Neural progenitor cell (in vitro differentiated cells): ENCODE measurements at regions not wholly inside any gene's neighbourhood (a gene's known extent, or its start where the extent isn't known, plus 50 kb on each side); places are given as distances from the start of the nearest gene placed in this dataset.
A peak's percentile ranks its signal among the peaks of the same experiment; 100 is the strongest.

Experiments used
- DNase-seq: peaks from one replicate; pipeline ENCODE4 v3.0.0-alpha.2; 2016; ENCODE audit warnings: low spot score
- H2AFZ ChIP-seq: fragments of 200-600 bp; sonication (generic); replicated peaks from 2 replicates; pipeline ENCODE4 v1.6.1; 2016; ENCODE audit warnings: antibody characterized with exemption
- H3F3A ChIP-seq: fragments of 200-600 bp; sonication (generic); 2 replicates; pipeline ENCODE4 v1.6.1; 2016; ENCODE audit warnings: antibody characterized with exemption, low read depth
- H3K27ac ChIP-seq: fragments of 200-600 bp; sonication (generic); 2 replicates; pipeline ENCODE4 v1.5.1; 2016; ENCODE audit warnings: mild to moderate bottlenecking
- H3K27me3 ChIP-seq: fragments of 200-600 bp; sonication (generic); 2 replicates; pipeline ENCODE4 v1.6.1; 2016; ENCODE audit warnings: mild to moderate bottlenecking, moderate library complexity
- H3K36me3 ChIP-seq: fragments of 200-600 bp; sonication (generic); 2 replicates; pipeline ENCODE4 v1.5.1; 2016
- H3K4me1 ChIP-seq: fragments of 200-600 bp; sonication (generic); 2 replicates; pipeline ENCODE4 v1.6.1; 2016; ENCODE audit warnings: mixed run types
- H3K4me2 ChIP-seq: fragments of 200-600 bp; sonication (generic); 2 replicates; pipeline ENCODE4 v1.6.1; 2016
- H3K4me3 ChIP-seq: fragments of 200-600 bp; sonication (generic); 2 replicates; pipeline ENCODE4 v1.5.1; 2016
- H3K79me2 ChIP-seq: fragments of 200-600 bp; sonication (generic); 2 replicates; pipeline ENCODE4 v1.6.1; 2016; ENCODE audit warnings: low read depth
- H3K9ac ChIP-seq: fragments of 200-600 bp; sonication (generic); 2 replicates; pipeline ENCODE4 v1.6.1; 2016
- H3K9me3 ChIP-seq: fragments of 200-600 bp; sonication (generic); 2 replicates; pipeline ENCODE4 v1.5.1; 2016; ENCODE audit warnings: low read depth
- H4K20me1 ChIP-seq: fragments of 200-600 bp; sonication (generic); 2 replicates; pipeline ENCODE4 v1.6.1; 2016; ENCODE audit warnings: low read depth
- H3K27ac Mint-ChIP-seq: 3 replicates; pipeline ENCODE4 v1.8.0; 2021; ENCODE audit warnings: mixed read lengths
- H3K27me3 Mint-ChIP-seq: 2 replicates; pipeline ENCODE4 v1.8.0; 2022; ENCODE audit warnings: low read depth, mild to moderate bottlenecking, inconsistent platforms, moderate library complexity, mixed read lengths; ENCODE audit not compliant: insufficient read depth
- H3K36me3 Mint-ChIP-seq: 3 replicates; pipeline ENCODE4 v1.8.0; 2021; ENCODE audit warnings: mixed read lengths
- H3K4me1 Mint-ChIP-seq: 3 replicates; pipeline ENCODE4 v1.8.0; 2021; ENCODE audit warnings: mixed read lengths
- H3K4me3 Mint-ChIP-seq: 3 replicates; pipeline ENCODE4 v1.8.0; 2021; ENCODE audit warnings: mild to moderate bottlenecking, moderate library complexity, mixed read lengths
- H3K9me3 Mint-ChIP-seq: 3 replicates; pipeline ENCODE4 v1.8.0; 2020; ENCODE audit warnings: mixed read lengths
- EZH2 ChIP-seq: fragments of 200-600 bp; sonication (generic); IDR thresholded peaks from 2 replicates; pipeline ENCODE4 v1.6.1; 2017; ENCODE audit warnings: antibody characterized with exemption, mild to moderate bottlenecking, moderate library complexity
- EZH2phosphoT487 ChIP-seq: fragments of 200-600 bp; sonication (generic); IDR thresholded peaks from 2 replicates; pipeline ENCODE4 v1.6.1; 2017; ENCODE audit warnings: antibody characterized with exemption
- TF ChIP-seq, protein P1 (sequence below): fragments of 200-600 bp; sonication (generic); IDR thresholded peaks from 2 replicates; pipeline ENCODE4 v1.5.1; 2017; ENCODE audit warnings: antibody characterized with exemption, mild to moderate bottlenecking

DNA sequence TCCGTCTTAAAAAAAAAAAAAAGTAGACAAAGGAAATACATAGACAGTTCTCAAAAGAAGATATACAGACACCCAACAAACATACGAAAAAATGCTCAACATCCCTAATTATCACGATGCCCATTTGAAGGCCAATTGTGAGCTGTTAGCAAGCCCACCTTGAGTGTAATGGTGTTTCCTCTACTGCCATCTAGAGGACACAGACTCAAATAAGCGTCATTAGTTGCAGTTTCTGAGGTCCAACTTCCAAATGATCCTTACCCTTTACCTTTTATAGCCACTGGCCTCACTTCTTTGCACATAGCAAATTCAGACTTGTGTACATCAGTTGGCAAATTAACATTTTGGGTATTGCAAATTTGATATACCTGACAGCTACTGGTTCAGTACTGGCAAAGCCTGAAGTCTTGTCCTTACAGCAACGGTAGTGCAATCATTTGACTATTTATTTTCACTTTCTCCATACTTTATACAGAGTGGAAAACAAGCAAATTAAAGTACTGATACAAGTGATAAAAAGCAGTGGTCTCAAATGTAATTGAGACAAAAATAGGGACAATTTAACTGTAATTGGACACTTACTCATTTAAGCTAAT lies 536.3 kb upstream of the EEF2KMT start:
- no peaks in the 10 kb centered on the region for H3K9me3 Mint-ChIP-seq
- no peak overlapping the region for H3K4me3 Mint-ChIP-seq
- DNase-seq: peak; percentile 77

DNA sequence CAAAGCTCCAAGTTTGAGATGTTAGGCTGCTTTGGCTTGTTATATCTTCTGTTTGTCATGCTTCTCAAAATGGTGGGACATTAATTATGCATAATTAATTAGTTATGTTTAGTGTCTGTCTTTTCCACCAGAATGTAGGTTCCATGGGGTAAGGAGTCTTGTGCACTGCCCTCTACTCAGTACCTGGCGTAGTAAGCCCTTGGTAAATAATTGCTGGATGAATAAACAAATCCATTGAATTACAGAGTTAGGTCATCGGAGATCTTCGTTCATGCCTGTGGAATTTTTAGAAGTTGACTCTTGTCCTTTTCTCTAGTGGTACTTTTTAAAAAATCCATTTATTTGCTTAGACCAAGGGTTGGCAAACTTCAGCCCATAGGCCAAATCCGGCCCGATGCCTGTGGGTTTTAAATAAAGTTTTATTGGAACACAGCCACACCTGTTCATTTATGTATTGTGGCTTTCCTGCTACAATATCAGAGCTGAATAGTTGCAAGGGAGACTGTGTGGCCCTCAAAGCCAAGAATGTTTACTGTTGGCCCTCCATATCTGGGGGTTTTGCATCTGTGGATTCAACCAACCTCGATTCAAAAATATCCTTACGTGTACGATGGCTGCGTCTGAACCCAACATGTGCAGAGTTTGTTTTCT lies 524.8 kb upstream of the EEF2KMT start:
- H3K9me3 Mint-ChIP-seq: peaks cover 3% of the 10 kb centered on the region
- Histone ChIP-seq H3K4me2 (no peak overlapping the region), H3K27me3 (no peaks in the 10 kb centered on the region), H3K9ac (no peak overlapping the region), H3K4me3 (no peak overlapping the region), H3K36me3 (no peaks in the 10 kb centered on the region), H4K20me1 (no peaks in the 10 kb centered on the region), H3K27ac (no peak overlapping the region), H3K4me1 (no peaks in the 10 kb centered on the region), H3F3A (no peaks in the 10 kb centered on the region), H3K79me2 (no peaks in the 10 kb centered on the region), H3K9me3 (peaks cover 3% of the 10 kb centered on the region), H2AFZ (no peak overlapping the region)
- no peaks in the 10 kb centered on the region for H3K4me1 Mint-ChIP-seq
- H3K27ac Mint-ChIP-seq: no peak overlapping the region
- H3K36me3 Mint-ChIP-seq: peaks cover 2% of the 10 kb centered on the region
- DNase-seq: no peak
- H3K4me3 Mint-ChIP-seq: no peak overlapping the region
- TF ChIP-seq EZH2phosphoT487: no peak
- TF ChIP-seq, protein P1, sequence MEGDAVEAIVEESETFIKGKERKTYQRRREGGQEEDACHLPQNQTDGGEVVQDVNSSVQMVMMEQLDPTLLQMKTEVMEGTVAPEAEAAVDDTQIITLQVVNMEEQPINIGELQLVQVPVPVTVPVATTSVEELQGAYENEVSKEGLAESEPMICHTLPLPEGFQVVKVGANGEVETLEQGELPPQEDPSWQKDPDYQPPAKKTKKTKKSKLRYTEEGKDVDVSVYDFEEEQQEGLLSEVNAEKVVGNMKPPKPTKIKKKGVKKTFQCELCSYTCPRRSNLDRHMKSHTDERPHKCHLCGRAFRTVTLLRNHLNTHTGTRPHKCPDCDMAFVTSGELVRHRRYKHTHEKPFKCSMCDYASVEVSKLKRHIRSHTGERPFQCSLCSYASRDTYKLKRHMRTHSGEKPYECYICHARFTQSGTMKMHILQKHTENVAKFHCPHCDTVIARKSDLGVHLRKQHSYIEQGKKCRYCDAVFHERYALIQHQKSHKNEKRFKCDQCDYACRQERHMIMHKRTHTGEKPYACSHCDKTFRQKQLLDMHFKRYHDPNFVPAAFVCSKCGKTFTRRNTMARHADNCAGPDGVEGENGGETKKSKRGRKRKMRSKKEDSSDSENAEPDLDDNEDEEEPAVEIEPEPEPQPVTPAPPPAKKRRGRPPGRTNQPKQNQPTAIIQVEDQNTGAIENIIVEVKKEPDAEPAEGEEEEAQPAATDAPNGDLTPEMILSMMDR: no peak
- peaks cover 9% of the 10 kb centered on the region for H3K27me3 Mint-ChIP-seq

More for the DNA sequence above, 536.3 kb upstream of the EEF2KMT start:
- no peaks in the 10 kb centered on the region for H3K79me2 ChIP-seq
- H3K4me1 ChIP-seq: peaks cover 4% of the 10 kb centered on the region
- no peak for TF ChIP-seq EZH2
- TF ChIP-seq, protein P1: peak; percentile 72
- H3K27ac ChIP-seq: no peak overlapping the region
- H2AFZ ChIP-seq: no peak overlapping the region
- H3K9ac ChIP-seq: no peak overlapping the region
- peaks cover 4% of the 10 kb centered on the region for H3K4me1 Mint-ChIP-seq
- H3K36me3 Mint-ChIP-seq: no peaks in the 10 kb centered on the region
- peaks cover 10% of the 10 kb centered on the region for H3K27me3 Mint-ChIP-seq
- no peak overlapping the region for H3K4me2 ChIP-seq
- H3K9me3 ChIP-seq: no peaks in the 10 kb centered on the region
- no peaks in the 10 kb centered on the region for H3K27me3 ChIP-seq
- H3K4me3 ChIP-seq: no peak overlapping the region
- no peaks in the 10 kb centered on the region for H3K36me3 ChIP-seq
- H3F3A ChIP-seq: no peaks in the 10 kb centered on the region
- no peak overlapping the region for H3K27ac Mint-ChIP-seq
- H4K20me1 ChIP-seq: no peaks in the 10 kb centered on the region

DNA sequence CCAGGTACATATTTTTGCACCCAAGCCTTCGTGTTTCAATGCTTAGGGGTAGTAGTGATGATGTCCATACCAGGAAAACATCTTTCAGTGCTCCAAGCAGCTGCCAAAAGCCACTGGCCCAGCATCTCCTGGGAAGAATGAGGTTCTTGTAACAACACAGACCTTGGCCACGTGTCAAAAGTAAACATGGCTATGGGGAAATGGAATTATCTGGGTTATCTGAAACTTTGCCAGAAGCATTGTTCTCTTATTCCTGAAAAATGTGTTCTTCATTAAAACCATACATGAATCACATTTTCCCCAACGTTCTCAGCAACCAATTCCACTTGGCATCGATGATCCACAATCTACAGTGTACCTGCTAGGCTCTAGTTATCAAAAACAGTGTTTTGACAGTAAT lies 524.2 kb upstream of the EEF2KMT start:
- Histone ChIP-seq H3K4me2 (no peak overlapping the region), H3K9ac (no peak overlapping the region), H2AFZ (no peak overlapping the region), H3K36me3 (no peaks in the 10 kb centered on the region), H3K27me3 (peaks cover 3% of the 10 kb centered on the region), H3K4me3 (no peak overlapping the region), H3K79me2 (no peaks in the 10 kb centered on the region), H3F3A (no peaks in the 10 kb centered on the region), H3K9me3 (no peaks in the 10 kb centered on the region), H4K20me1 (no peaks in the 10 kb centered on the region), H3K27ac (no peak overlapping the region), H3K4me1 (no peaks in the 10 kb centered on the region)
- TF ChIP-seq EZH2phosphoT487: no peak
- no peak for TF ChIP-seq EZH2
- TF ChIP-seq, protein P1: no peak
- Mint-ChIP-seq H3K4me1 (peaks cover 4% of the 10 kb centered on the region), H3K27ac (no peak overlapping the region), H3K9me3 (no peaks in the 10 kb centered on the region), H3K4me3 (no peak overlapping the region), H3K36me3 (peaks cover 2% of the 10 kb centered on the region), H3K27me3 (peaks cover 11% of the 10 kb centered on the region)
- no peak for DNase-seq
